Sigmoid colon (tissue), 4 donors: ENCODE measurements at regions not wholly inside any gene's neighbourhood (a gene's known extent, or its start where the extent isn't known, plus 50 kb on each side); places are given as distances from the start of the nearest gene placed in this dataset.

Source experiments
- CTCF ChIP-seq, 4 experiments: fragments of 450-650 bp in 3 of 4; fragments of 200-600 bp in 1 of 4; IDR thresholded peaks; one replicate each; pipeline ENCODE4 v1.5.1; 2016 to 2019; ENCODE audit warnings: antibody characterized with exemption in 4 of 4, mild to moderate bottlenecking in 3 of 4, moderate library complexity in 2 of 4
- EP300 ChIP-seq, 4 donors: sonication (generic); formaldehyde crosslinking; IDR thresholded peaks; one replicate each; pipeline ENCODE4 v1.6.1; 2017; ENCODE audit warnings: antibody characterized with exemption in 4 of 4
- POLR2A ChIP-seq, 2 donors: fragments of 450-650 bp; IDR thresholded peaks; one replicate each; pipeline ENCODE4 v1.6.1; 2016; ENCODE audit warnings: antibody characterized with exemption in 2 of 2, mild to moderate bottlenecking in 2 of 2, moderate library complexity in 2 of 2
- POLR2AphosphoS5 ChIP-seq, 4 donors: sonication (generic); formaldehyde crosslinking; IDR thresholded peaks; one replicate each; pipeline ENCODE4 v1.6.1; 2017; ENCODE audit warnings: antibody characterized with exemption in 4 of 4

DNA sequence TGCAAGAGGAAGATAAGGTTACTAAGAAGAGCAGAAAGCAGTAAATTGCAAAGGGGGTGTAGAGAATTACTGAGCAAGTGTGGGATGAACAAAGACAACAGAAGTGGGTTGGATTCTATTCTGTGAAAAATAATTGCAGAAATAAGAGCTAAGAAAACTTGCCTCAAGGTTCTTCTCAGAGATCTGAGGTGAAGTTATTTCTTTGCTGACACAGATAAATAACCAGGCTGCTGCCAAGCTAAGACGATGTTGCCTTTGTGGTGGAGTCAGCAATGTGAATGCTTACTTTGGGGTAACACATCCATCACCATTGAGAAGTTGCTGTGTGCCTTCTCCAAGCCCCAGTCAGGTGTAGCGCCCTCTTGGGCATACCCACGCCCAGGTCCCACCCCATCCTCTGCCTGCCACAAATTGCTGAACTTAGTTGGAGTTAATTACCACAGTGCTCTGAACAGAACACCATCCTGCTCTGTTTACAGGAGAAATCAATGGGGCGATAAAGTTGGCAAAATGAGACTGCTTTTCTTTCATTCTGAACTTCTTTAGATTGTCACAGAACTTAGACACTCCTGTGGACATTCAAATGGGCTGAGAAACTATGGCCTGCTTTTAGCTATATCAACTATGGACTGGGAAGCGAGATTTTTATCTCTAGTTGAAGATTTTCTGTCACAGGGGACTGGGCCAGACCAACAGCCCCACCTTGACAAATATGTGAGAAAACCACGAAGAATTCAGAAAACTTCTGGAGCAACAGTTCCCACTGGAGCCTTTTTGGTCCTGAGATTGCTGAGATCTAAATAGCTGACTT is 283.6 kb downstream of the TMX3 start:
- TF ChIP-seq CTCF (IDR thresholded peaks at IDR 0.05) (no peak), POLR2A (IDR thresholded peaks at IDR 0.05) (no peak), POLR2AphosphoS5 (IDR thresholded peaks at IDR 0.05) (no peak), EP300 (IDR thresholded peaks at IDR 0.05) (no peak)
